RWPE2 (cell line): ENCODE measurements at regions not wholly inside any gene's neighbourhood (a gene's known extent, or its start where the extent isn't known, plus 50 kb on each side); places are given as distances from the start of the nearest gene placed in this dataset.

ENCODE experiments used
- ATAC-seq: fragments of 200-7000 bp; cut with Tn5 transposase; 3 replicates; pipeline ENCODE4 v1.9.1; 2021; ENCODE audit warnings: low read depth
- DNase-seq: peaks from one replicate; pipeline ENCODE4 v3.0.0-alpha.2; 2020; ENCODE audit warnings: low spot score
- H3K27ac ChIP-seq: fragments of 450-650 bp; 2 replicates; pipeline ENCODE4 v1.5.1; 2017; ENCODE audit warnings: mild to moderate bottlenecking; ENCODE audit not compliant: poor library complexity, severe bottlenecking
- H3K27me3 ChIP-seq: fragments of 250-450 bp; sonication (Bioruptor Pico); 2 replicates; pipeline ENCODE4 v1.5.1; 2021; ENCODE audit warnings: mild to moderate bottlenecking, moderate library complexity; ENCODE audit not compliant: insufficient read depth, poor library complexity, severe bottlenecking
- H3K36me3 ChIP-seq: fragments of 250-450 bp; sonication (Bioruptor Pico); 2 replicates; pipeline ENCODE4 v1.5.1; 2020; ENCODE audit warnings: low read depth, mild to moderate bottlenecking, moderate library complexity
- H3K4me1 ChIP-seq: fragments of 250-450 bp; sonication (Bioruptor Pico); 2 replicates; pipeline ENCODE4 v1.5.1; 2021; ENCODE audit warnings: mild to moderate bottlenecking, moderate library complexity; ENCODE audit not compliant: insufficient read depth, poor library complexity, severe bottlenecking
- H3K4me3 ChIP-seq: fragments of 250-450 bp; sonication (Bioruptor Pico); 2 replicates; pipeline ENCODE4 v1.5.1; 2021; ENCODE audit warnings: mild to moderate bottlenecking, moderate library complexity; ENCODE audit not compliant: severe bottlenecking
- H3K9me3 ChIP-seq: fragments of 250-450 bp; sonication (Bioruptor Pico); 2 replicates; pipeline ENCODE4 v1.5.1; 2021; ENCODE audit warnings: mild to moderate bottlenecking, moderate library complexity; ENCODE audit not compliant: severe bottlenecking
- CTCF ChIP-seq: fragments of 450-650 bp; IDR thresholded peaks from one replicate; pipeline ENCODE4 v1.5.1; 2017; ENCODE audit warnings: mild to moderate bottlenecking, moderate library complexity; ENCODE audit not compliant: poor library complexity, severe bottlenecking

DNA sequence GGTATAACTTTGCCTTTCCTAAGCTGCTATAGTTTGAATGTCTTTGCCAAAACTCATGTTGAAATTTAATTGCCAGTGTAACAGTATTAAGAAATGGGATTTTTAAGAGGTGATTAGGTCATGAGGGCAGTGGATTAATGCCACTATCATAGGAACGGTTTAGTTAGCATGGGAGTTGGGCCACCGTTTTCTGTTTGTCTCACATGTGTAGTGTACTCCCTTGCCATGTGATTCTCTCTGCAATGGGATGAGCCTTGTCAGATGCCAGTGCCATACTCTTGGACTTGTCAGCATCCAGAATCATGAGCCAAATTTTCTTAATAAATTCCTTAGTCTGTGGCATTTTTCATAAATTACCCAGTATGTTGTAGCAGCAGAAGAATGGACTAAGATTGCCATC lies 388.9 kb upstream of the RGPD4 start:
- ATAC-seq = no peak
- no peaks in the 10 kb centered on the region for H3K36me3 ChIP-seq
- H3K4me3 ChIP-seq = no peak overlapping the region
- no peaks in the 10 kb centered on the region for H3K27me3 ChIP-seq
- no peaks in the 10 kb centered on the region for H3K9me3 ChIP-seq
- no peak for DNase-seq
- no peak overlapping the region for H3K27ac ChIP-seq
- TF ChIP-seq CTCF = no peak
- H3K4me1 ChIP-seq = no peaks in the 10 kb centered on the region

GRCh38 chr2:107448160-107448559 lies 378.5 kb upstream of the RGPD4 start:
- no peak overlapping the region for H3K27ac ChIP-seq
- no peak overlapping the region for H3K4me3 ChIP-seq
- DNase-seq = no peak
- H3K27me3 ChIP-seq = peaks cover 5% of the 10 kb centered on the region
- ATAC-seq = no peak
- H3K36me3 ChIP-seq = no peaks in the 10 kb centered on the region
- no peaks in the 10 kb centered on the region for H3K4me1 ChIP-seq
- no peaks in the 10 kb centered on the region for H3K9me3 ChIP-seq
- TF ChIP-seq CTCF = no peak

DNA sequence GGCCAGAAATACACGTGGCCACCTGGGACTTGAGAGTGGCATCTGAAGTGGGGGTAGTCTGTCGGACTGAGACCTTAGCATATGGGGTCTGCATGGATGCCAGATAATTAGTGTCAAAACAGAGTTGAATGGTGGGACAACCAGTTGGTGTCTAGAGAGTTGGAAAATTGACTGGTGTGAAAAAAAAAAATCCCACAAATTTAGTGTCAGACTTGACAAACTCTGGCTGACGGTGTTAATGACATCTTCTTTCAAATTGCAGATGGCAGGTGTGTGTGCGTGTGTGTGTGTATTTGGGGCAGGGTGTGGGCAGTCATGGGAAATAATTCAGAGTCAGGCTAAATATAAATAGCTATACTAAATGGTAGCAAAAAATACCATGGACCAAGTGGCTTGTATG lies 365.4 kb upstream of the RGPD4 start:
- ATAC-seq = no peak
- Histone ChIP-seq H3K27me3 (no peaks in the 10 kb centered on the region), H3K4me3 (no peak overlapping the region), H3K36me3 (no peaks in the 10 kb centered on the region), H3K9me3 (no peaks in the 10 kb centered on the region), H3K4me1 (no peaks in the 10 kb centered on the region), H3K27ac (no peak overlapping the region)
- no peak for DNase-seq
- no peak for TF ChIP-seq CTCF

- no peaks in the 10 kb centered on the region for H3K4me1 ChIP-seq
- no peak for TF ChIP-seq CTCF
- H3K27ac ChIP-seq = no peak overlapping the region
- no peaks in the 10 kb centered on the region for H3K27me3 ChIP-seq
- no peaks in the 10 kb centered on the region for H3K9me3 ChIP-seq
- no peaks in the 10 kb centered on the region for H3K36me3 ChIP-seq
- DNase-seq = no peak
- no peak overlapping the region for H3K4me3 ChIP-seq
- ATAC-seq = no peak
Measured at GRCh38 chr2:107462181-107462580, 364.5 kb upstream of the RGPD4 start.

DNA sequence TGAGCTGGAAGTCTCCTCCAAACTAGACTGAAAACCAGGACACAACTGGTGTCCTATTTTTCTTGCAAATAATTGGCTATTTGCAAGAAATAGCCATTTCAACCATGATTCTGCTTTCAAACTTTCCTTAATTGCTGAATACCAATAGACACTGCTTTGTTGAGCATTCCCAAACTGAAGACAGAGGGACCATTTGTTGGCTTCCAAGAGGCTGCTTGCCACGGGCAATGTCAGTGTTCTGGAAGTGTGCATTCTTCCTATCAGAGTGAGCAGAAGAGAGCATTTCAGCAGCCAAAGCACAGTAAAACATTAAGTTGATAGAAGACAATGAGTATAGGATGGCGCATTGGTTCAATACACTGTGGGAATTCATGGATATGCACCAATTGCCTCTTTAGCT lies 360.5 kb upstream of the RGPD4 start:
- DNase-seq (no peak), ATAC-seq (no peak)
- no peaks in the 10 kb centered on the region for H3K9me3 ChIP-seq
- no peaks in the 10 kb centered on the region for H3K4me1 ChIP-seq
- no peaks in the 10 kb centered on the region for H3K36me3 ChIP-seq
- H3K4me3 ChIP-seq = no peak overlapping the region
- H3K27me3 ChIP-seq = no peaks in the 10 kb centered on the region
- no peak for TF ChIP-seq CTCF
- H3K27ac ChIP-seq = no peak overlapping the region
